ENCODE measurements at regions not wholly inside any gene's neighbourhood (a gene's known extent, or its start where the extent isn't known, plus 50 kb on each side); places are given as distances from the start of the nearest gene placed in this dataset.

DNA sequence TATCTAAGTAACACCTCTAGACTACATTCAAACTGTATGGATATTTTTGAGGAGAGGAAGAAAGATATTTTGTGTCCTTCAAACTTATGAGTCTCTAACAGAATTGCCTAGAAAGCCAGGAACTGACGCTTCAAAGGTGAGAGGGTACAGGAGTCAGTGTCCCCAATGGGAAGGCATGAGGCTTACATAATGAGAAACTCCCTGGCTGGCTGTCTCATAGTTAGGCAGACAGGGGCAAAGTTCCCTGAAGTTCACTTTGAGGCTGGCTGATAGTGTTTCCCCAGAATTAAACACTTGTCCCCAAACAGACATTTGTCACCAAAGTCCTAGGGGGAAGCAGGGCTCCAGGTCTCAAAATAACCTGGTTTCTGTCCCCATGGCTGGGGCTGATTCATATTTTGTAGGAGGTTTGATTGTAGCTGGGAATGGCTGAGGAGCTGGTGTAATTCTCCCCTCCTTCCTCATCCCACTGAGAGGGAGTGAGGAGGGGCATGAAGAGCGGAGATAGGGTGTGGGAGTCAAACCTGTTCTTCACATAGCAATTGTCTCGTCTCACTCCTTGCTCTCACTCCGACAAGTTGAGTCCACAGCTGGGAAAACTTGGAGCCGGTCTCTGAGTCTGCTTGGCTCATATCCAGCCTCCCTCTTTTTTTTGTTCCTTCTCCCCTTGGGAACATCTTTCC is 56.4 kb upstream of the CISTR start:
- H3K14ac ChIP-seq (ENCODE audit: insufficient read depth, low read length): no peak overlapping the region
- H2AK5ac ChIP-seq (ENCODE audit: insufficient read length, low read length): no peak overlapping the region

More for the DNA sequence above, 56.4 kb upstream of the CISTR start:
- Histone ChIP-seq H3K4me2 (ENCODE audit: insufficient read depth, insufficient read length, low read length) (no peak overlapping the region), H4K8ac (replicated peaks; ENCODE audit: insufficient read length, low read depth, low read length) (no peak overlapping the region), H3K23me2 (ENCODE audit: insufficient read length, low read depth, low read length, poor library complexity, severe bottlenecking) (no peaks in the 10 kb centered on the region), H2BK5ac (ENCODE audit: insufficient read length, low read length) (no peak overlapping the region), H2BK120ac (ENCODE audit: low read depth, low read length, poor library complexity, severe bottlenecking) (no peak overlapping the region), H3K4me1 (ENCODE audit: insufficient read depth, low read length) (no peaks in the 10 kb centered on the region), H3K23ac (ENCODE audit: insufficient read length, low read depth, low read length) (no peak overlapping the region), H2AFZ (ENCODE audit: low read length) (no peak overlapping the region), H2BK12ac (ENCODE audit: insufficient read length, low read depth, low read length) (no peak overlapping the region), H3K18ac (ENCODE audit: insufficient read length, low read depth, low read length) (no peak overlapping the region), H3K79me2 (ENCODE audit: insufficient read depth, low read length) (no peaks in the 10 kb centered on the region), H3K4ac (ENCODE audit: low read depth, low read length) (no peak overlapping the region), H3T11ph (ENCODE audit: low read length) (no peak overlapping the region), H4K20me1 (ENCODE audit: control insufficient read depth, insufficient read depth, insufficient read length) (no peaks in the 10 kb centered on the region), H2BK15ac (ENCODE audit: low read depth, low read length) (no peak overlapping the region), H3K79me1 (ENCODE audit: insufficient read depth, low read depth, low read length, poor library complexity, severe bottlenecking) (no peaks in the 10 kb centered on the region), H3K27me3 (ENCODE audit: insufficient read depth, low read length) (no peaks in the 10 kb centered on the region), H4K5ac (ENCODE audit: insufficient read length, low read depth, low read length) (no peak overlapping the region), H2BK20ac (ENCODE audit: low read depth, low read length, poor library complexity, severe bottlenecking) (no peak overlapping the region), H3K56ac (ENCODE audit: insufficient read length, low read depth, low read length) (no peak overlapping the region), H3K9me3 (ENCODE audit: control insufficient read depth, low read depth, low read length) (no peaks in the 10 kb centered on the region), H3K9ac (ENCODE audit: extremely low read depth, insufficient read length, low read length) (no peak overlapping the region), H4K91ac (ENCODE audit: insufficient read length, low read depth, low read length) (no peak overlapping the region), H3K27ac (ENCODE audit: insufficient read length, low read depth, low read length) (no peak overlapping the region)
- DNase-seq: no peak
- WGBS (ENCODE audit: extremely low coverage, insufficient read length, low lambda C conversion rate): no CpG with 5 or more reads among the region's 5 CpGs
- Mint-ChIP-seq H3K9me3 (no peaks in the 10 kb centered on the region), H3K27ac (no peak overlapping the region), H3K36me3 (ENCODE audit: insufficient read depth in 1 of 3, low read depth in 3 of 3) (no peaks in the 10 kb centered on the region), H3K27me3 (ENCODE audit: low read depth) (peaks cover 28% of the 10 kb centered on the region), H3K4me3 (no peak overlapping the region), H3K4me1 (peaks cover 0 to 10% of the 10 kb centered on the region in 2 experiments; a peak in 3 of 4 replicates)
- no peak for TF ChIP-seq CTCF (conservative IDR thresholded peaks at IDR 0.05)
